ENCODE measurements at regions not wholly inside any gene's neighbourhood (a gene's known extent, or its start where the extent isn't known, plus 50 kb on each side); places are given as distances from the start of the nearest gene placed in this dataset.

- Mint-ChIP-seq H3K27ac (no peak overlapping the region), H3K36me3 (no peaks in the 10 kb centered on the region), H3K9me3 (no peaks in the 10 kb centered on the region), H3K4me3 (no peak overlapping the region), H3K4me1 (peaks cover 7% of the 10 kb centered on the region), H3K27me3 (peaks cover 10% of the 10 kb centered on the region)
- DNase-seq: no peak
Observed at GRCh38 chr10:4196771-4197390, 411.9 kb upstream of the KLF6 start.

GRCh38 chr10:4196183-4196582 is 411.2 kb upstream of the KLF6 start:
- no peak for DNase-seq
- Mint-ChIP-seq H3K27me3 (peaks cover 4% of the 10 kb centered on the region), H3K4me1 (peaks cover 7% of the 10 kb centered on the region), H3K4me3 (no peak overlapping the region), H3K36me3 (no peaks in the 10 kb centered on the region), H3K9me3 (no peaks in the 10 kb centered on the region), H3K27ac (no peak overlapping the region)

DNA sequence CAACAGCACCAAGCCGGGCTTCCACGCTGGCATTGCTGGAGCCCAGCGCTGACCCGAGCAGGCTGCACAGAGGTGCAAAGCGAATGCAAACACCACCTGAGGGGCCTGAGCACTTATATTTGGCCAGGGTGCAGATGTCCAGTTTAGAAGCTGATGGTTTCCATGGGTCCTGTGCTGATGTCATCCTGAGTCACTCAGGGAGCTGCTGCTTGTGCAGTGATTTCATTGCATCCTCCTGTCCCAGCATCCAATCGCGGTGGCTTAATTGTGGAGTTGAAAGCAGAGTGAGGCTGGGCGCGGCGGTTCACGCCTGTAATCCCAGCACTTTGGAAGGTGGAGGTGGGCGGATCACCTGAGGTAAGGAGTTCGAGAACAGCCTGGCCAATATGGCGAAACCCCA is 410.2 kb upstream of the KLF6 start:
- H3K4me3 Mint-ChIP-seq: no peak overlapping the region
- H3K4me1 Mint-ChIP-seq: peaks cover 7% of the 10 kb centered on the region
- H3K9me3 Mint-ChIP-seq: no peaks in the 10 kb centered on the region
- H3K27ac Mint-ChIP-seq: no peak overlapping the region
- no peaks in the 10 kb centered on the region for H3K36me3 Mint-ChIP-seq
- DNase-seq: no peak
- no peaks in the 10 kb centered on the region for H3K27me3 Mint-ChIP-seq

- H3K27ac Mint-ChIP-seq: no peak overlapping the region
- H3K4me1 Mint-ChIP-seq: peaks cover 7% of the 10 kb centered on the region
- DNase-seq: no peak
- H3K4me3 Mint-ChIP-seq: no peak overlapping the region
- no peaks in the 10 kb centered on the region for H3K27me3 Mint-ChIP-seq
- no peaks in the 10 kb centered on the region for H3K9me3 Mint-ChIP-seq
- H3K36me3 Mint-ChIP-seq: no peaks in the 10 kb centered on the region
Observed at GRCh38 chr10:4194231-4194630, 409.2 kb upstream of the KLF6 start.

DNA sequence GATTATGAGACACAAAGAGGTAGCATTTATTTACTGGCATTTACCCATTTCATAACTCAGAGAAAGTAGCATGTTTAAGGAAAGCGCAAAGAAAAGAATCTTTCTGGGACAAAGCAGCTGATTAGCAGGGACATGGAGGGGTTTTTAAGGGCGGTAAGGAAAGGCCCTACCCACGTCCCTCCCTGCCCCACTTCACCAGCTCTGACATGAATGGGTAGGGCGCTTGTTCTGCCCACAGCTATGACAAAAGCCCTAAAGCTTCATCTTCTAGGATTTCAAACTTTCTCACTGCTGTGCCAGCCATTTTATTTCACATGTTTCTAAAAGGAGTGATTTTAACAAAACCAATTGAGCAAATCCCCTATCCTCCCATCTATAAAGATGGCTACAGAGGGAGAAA is 406.9 kb upstream of the KLF6 start:
- DNase-seq: no peak
- Mint-ChIP-seq H3K4me1 (peaks cover 7% of the 10 kb centered on the region), H3K36me3 (no peaks in the 10 kb centered on the region), H3K27me3 (no peaks in the 10 kb centered on the region), H3K27ac (no peak overlapping the region), H3K4me3 (no peak overlapping the region), H3K9me3 (no peaks in the 10 kb centered on the region)

- H3K36me3 Mint-ChIP-seq: no peaks in the 10 kb centered on the region
- no peak for DNase-seq
- peaks cover 3% of the 10 kb centered on the region for H3K4me1 Mint-ChIP-seq
- no peak overlapping the region for H3K4me3 Mint-ChIP-seq
- no peaks in the 10 kb centered on the region for H3K27me3 Mint-ChIP-seq
- H3K27ac Mint-ChIP-seq: no peak overlapping the region
- H3K9me3 Mint-ChIP-seq: no peaks in the 10 kb centered on the region
Observed at GRCh38 chr10:4191354-4191753, 406.3 kb upstream of the KLF6 start.

DNA sequence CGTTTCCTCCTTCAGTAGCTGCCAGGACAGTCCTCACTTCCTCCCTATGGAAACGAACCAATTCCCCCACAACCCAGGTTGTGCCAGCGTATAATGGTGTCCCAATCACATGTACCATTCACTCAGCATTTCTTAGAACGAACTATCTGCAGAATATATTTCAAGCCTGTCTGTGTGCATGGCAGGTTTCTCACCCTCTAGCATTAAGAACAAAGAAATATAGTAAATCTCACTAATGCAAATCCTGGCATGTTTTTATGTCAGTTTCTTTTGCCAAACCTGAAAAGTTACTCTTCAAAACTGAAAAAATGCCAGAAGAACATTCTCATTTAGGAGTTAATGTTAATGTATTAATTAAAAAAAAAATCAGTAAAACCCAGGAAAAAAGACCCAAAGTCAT is 405.9 kb upstream of the KLF6 start:
- Mint-ChIP-seq H3K36me3 (no peaks in the 10 kb centered on the region), H3K4me3 (no peak overlapping the region), H3K27me3 (no peaks in the 10 kb centered on the region), H3K9me3 (no peaks in the 10 kb centered on the region), H3K27ac (no peak overlapping the region), H3K4me1 (peaks cover 3% of the 10 kb centered on the region)
- no peak for DNase-seq

DNA sequence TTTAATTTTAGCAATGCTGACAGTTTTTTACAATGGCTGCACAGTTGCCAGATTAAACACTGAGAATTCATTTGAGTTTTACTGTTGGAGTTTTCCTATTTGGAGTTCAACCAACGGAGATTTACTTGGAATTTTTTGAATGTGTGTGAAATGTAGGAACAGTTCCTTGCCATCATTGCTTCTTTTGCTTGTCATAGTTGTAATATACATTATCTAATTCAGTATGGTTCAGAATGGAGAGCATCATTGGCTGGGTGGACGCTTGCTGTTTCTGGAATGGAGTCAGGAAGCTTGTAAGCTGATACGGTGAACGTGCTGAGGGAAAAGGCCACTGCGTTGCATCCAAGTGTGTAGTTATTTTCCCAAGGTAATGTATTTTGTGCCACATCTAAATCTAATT is 404.3 kb upstream of the KLF6 start:
- DNase-seq: no peak
- Mint-ChIP-seq H3K4me3 (no peak overlapping the region), H3K4me1 (peaks cover 3% of the 10 kb centered on the region), H3K36me3 (no peaks in the 10 kb centered on the region), H3K27me3 (no peaks in the 10 kb centered on the region), H3K9me3 (no peaks in the 10 kb centered on the region), H3K27ac (no peak overlapping the region)

DNA sequence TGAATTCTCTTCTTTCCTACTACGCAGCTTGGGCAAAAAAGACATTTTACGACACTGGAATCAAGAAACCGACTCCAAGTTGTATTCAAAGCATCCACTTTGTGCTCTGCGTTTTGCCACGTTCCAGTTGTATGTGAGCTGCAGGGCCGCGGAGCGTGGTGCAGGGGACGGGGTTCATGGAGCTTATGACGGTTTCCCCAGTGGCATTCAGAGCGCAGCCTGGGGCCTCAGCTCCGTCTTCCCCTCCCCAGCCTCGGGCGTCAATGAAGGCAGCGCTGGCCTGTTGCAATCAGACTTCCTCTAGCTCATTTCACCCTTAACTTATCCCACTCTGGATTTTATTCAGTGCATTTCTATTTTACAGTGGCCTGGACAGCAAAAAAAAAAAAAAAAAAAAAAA is 403.4 kb upstream of the KLF6 start:
- Mint-ChIP-seq H3K27me3 (no peaks in the 10 kb centered on the region), H3K9me3 (no peaks in the 10 kb centered on the region), H3K4me1 (peaks cover 4% of the 10 kb centered on the region), H3K4me3 (no peak overlapping the region), H3K27ac (no peak overlapping the region), H3K36me3 (no peaks in the 10 kb centered on the region)
- DNase-seq: no peak

GRCh38 chr10:4186849-4187540 is 402.0 kb upstream of the KLF6 start:
- Mint-ChIP-seq H3K27ac (no peak overlapping the region), H3K36me3 (no peaks in the 10 kb centered on the region), H3K4me1 (peaks cover 11% of the 10 kb centered on the region), H3K9me3 (no peaks in the 10 kb centered on the region), H3K4me3 (no peak overlapping the region), H3K27me3 (no peaks in the 10 kb centered on the region)
- DNase-seq: no peak

DNA sequence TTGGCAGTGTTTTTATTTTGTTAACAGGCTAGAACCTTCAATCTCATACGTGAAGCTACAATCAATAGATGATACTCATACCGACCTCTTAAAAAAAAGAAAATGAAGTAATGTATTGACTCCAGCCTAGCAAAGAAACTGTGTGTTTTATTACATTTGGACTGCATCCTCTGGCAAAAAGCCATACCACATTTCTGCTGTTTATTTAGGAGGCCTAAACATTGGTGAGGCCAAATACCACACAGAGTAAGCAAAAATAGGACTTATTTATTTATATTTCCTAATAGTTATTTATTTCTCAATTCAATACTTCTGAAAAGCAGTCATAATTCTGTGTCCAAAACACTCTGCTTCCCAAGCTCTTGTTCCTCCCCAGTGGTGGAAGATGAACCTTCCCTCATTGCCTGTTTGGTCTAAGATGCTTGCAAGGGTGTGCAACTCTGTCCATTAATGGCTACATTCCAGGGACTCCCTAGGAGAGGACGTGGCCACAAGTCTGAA is 398.8 kb upstream of the KLF6 start:
- Mint-ChIP-seq H3K4me3 (no peak overlapping the region), H3K9me3 (no peaks in the 10 kb centered on the region), H3K36me3 (peaks cover 2% of the 10 kb centered on the region), H3K4me1 (peaks cover 22% of the 10 kb centered on the region), H3K27ac (no peak overlapping the region), H3K27me3 (no peaks in the 10 kb centered on the region)
- no peak for DNase-seq

DNA sequence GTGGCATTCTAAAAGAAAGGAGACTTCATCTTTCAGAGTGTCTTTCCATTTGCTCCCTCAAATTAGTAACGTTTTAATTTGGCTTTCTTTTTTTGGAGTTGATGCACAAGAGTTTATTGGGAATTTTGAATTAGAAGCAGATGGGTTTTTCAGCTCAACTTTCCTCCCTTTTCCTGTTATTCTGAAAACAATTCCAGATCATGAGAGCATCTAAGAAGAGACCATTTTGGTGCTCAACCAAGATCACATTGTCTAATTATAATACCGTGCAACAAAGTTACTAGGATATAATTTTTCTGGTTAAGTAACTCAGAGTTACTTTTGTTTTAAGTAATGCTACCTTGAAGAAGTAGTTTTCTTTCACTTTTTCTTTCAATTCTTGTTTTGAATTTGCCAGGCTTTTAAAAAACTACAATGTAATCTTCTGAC is 396.6 kb upstream of the KLF6 start:
- Mint-ChIP-seq H3K4me3 (no peak overlapping the region), H3K27me3 (no peaks in the 10 kb centered on the region), H3K27ac (peak overlapping the region; percentile 51), H3K36me3 (peaks cover 2% of the 10 kb centered on the region), H3K4me1 (peaks cover 18% of the 10 kb centered on the region), H3K9me3 (no peaks in the 10 kb centered on the region)
- DNase-seq: no peak

DNA sequence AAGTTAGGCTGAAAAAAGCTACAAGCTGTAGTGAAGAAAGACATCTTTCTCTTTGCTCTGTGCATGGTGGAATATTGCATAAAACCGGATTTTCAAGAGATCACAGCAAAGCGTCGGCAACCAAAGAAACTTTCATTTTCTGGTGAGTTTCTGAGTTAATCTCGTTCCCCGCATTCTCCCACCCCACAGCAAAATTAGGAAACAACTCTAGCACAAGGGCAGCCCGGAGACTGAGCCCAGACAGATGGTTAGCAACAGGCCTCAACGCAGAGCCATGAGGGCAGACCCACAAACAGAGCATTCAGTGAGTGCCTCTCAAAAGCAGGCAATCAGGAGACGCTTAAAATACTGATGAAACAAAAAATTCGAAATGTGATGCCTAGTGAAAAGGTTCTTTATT is 396.1 kb upstream of the KLF6 start:
- DNase-seq: no peak
- Mint-ChIP-seq H3K27ac (no peak overlapping the region), H3K4me3 (no peak overlapping the region), H3K36me3 (peaks cover 2% of the 10 kb centered on the region), H3K27me3 (no peaks in the 10 kb centered on the region), H3K9me3 (no peaks in the 10 kb centered on the region), H3K4me1 (peaks cover 18% of the 10 kb centered on the region)

DNA sequence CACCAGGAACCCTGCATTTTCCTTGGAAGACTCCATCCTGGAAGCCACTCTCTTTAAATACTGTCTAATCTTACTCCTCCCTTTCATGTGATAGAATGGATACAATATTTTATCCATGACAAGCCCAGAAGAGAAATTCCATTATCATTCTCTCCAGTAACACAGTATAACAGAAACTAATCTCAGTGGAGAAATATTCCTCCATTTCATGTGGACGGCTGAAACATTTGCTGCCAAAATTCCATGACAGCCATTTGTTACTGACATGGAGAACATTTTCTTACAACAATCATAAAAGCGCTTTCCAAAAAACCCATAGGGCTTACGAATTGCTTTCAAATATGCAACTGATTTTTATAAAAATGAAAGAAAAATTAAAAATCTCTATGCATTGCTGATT is 392.8 kb upstream of the KLF6 start:
- peaks cover 16% of the 10 kb centered on the region for H3K4me1 Mint-ChIP-seq
- DNase-seq: no peak
- H3K27me3 Mint-ChIP-seq: no peaks in the 10 kb centered on the region
- H3K9me3 Mint-ChIP-seq: no peaks in the 10 kb centered on the region
- no peak overlapping the region for H3K4me3 Mint-ChIP-seq
- no peak overlapping the region for H3K27ac Mint-ChIP-seq
- H3K36me3 Mint-ChIP-seq: peaks cover 2% of the 10 kb centered on the region

DNA sequence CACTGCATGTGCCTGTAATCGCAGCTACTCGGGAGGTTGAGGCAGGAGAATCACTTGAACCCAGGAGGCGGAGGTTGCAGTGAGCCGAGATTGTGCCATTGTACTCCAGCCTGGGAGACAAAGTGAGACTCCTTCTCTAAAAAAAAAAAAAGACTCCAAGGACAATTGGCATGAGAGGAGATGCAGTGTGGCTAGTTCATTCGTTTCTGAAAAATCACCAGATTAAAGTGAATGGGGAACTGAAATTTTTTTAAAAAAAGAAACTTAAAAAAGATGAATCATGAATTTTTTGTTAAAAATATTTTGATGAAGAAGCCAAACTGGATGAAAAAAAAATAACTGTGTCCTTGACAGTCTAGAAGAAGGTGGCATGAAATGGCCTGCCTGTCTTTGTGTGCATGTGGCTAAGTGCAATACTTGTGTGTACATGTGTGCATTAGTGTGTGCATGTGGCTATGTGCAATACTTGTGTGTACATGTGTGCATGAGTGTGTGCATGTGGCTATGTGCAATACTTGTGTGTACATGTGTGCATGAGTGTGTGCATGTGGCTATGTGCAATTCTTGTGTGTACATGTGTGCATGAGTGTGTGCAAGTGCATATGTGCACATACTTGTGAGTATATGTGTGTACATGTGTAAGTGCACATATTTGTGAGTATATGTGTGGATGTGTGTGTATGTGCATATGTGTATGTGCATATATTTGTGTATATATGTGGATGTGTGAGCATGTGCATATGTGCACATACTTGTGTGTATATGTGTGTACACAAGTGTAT is 391.7 kb upstream of the KLF6 start:
- Mint-ChIP-seq H3K27ac (no peak overlapping the region), H3K4me3 (no peak overlapping the region), H3K27me3 (no peaks in the 10 kb centered on the region), H3K36me3 (peaks cover 2% of the 10 kb centered on the region), H3K4me1 (peaks cover 7% of the 10 kb centered on the region), H3K9me3 (peaks cover 5% of the 10 kb centered on the region)
- DNase-seq: no peak

Measured in activated naive CD8-positive, alpha-beta T cell treated with anti-CD3 and anti-CD28 coated beads for 36 hours (primary cell).